Testis (tissue), 2 donors: ENCODE measurements at regions not wholly inside any gene's neighbourhood (a gene's known extent, or its start where the extent isn't known, plus 50 kb on each side); places are given as distances from the start of the nearest gene placed in this dataset.

Source experiments
- DNase-seq: peaks from one replicate; pipeline ENCODE4 v3.0.0-alpha.2; 2019
- H3K27ac ChIP-seq, 2 donors: fragments of 200-600 bp; sonication (generic); one replicate each; pipeline ENCODE4 v1.5.1; 2019
- H3K27me3 ChIP-seq: fragments of 200-600 bp; sonication (generic); one replicate; pipeline ENCODE4 v1.5.1; 2019
- H3K36me3 ChIP-seq: fragments of 200-600 bp; sonication (generic); one replicate; pipeline ENCODE4 v1.5.1; 2017; ENCODE audit warnings: low read depth; ENCODE audit errors: missing control alignments
- H3K4me1 ChIP-seq: fragments of 200-600 bp; sonication (generic); one replicate; pipeline ENCODE4 v1.5.1; 2019
- H3K4me3 ChIP-seq, 2 donors: fragments of 200-600 bp; sonication (generic); one replicate each; pipeline ENCODE4 v1.5.1; 2017 to 2019
- H3K9me3 ChIP-seq: fragments of 200-600 bp; sonication (generic); one replicate; pipeline ENCODE4 v1.5.1; 2017
- CTCF ChIP-seq, 3 experiments: fragments of 450-650 bp in 2 of 3; fragments of 200-600 bp in 1 of 3; sonication (generic) in 1 of 3; IDR thresholded peaks; one replicate each; pipeline ENCODE4 v1.5.1; 2016 to 2019; ENCODE audit warnings: antibody characterized with exemption in 3 of 3, mild to moderate bottlenecking in 2 of 3, moderate library complexity in 1 of 3
- POLR2A ChIP-seq: fragments of 450-650 bp; IDR thresholded peaks from one replicate; pipeline ENCODE4 v1.6.1; 2017; ENCODE audit warnings: antibody characterized with exemption, mild to moderate bottlenecking, moderate library complexity
- WGBS, 2 donors: methylation state at CpG; one replicate each; pipeline ENCODE4 v1.1.5; 2018; 5-methylcytosine and 5-hydroxymethylcytosine counted together
- intact Hi-C: fragments of 100-400 bp; cut with DNase I; formaldehyde crosslinking; loops from one replicate; pipeline ENCODE4 v1.15.1; 2023; ENCODE audit warnings: low total_unique reads

DNA sequence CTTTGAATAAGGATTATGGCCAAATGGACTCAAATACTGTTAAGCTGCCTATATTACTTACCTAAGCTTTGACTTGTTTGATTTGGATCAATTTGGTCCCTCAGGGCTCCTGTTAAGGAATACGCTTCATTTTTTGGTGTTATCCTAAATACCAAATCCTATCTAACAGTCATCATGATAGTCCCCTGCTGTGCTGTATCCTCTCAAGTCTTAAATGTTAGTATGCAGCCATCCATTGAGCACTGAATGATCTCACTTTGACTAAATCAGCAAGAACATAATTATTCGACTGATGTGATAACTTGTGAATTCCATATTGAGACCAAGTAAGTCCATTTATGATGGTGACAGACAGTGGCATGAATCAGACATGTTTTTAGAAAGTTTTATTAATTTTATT lies 53.1 kb upstream of the ATF3 start:
- H3K27me3 ChIP-seq = no peaks in the 10 kb centered on the region
- H3K36me3 ChIP-seq = no peaks in the 10 kb centered on the region
- H3K4me1 ChIP-seq = peaks cover 6% of the 10 kb centered on the region
- TF ChIP-seq POLR2A (no peak), CTCF (IDR thresholded peaks at IDR 0.05) (no peak)
- intact Hi-C loops = no loop called here
- no peak overlapping the region for H3K27ac ChIP-seq
- H3K4me3 ChIP-seq = no peak overlapping the region
- 87 to 89% methylated on average over 2 of the region's 2 CpGs for WGBS, 2 donors
- DNase-seq = no peak
- H3K9me3 ChIP-seq = no peaks in the 10 kb centered on the region

DNA sequence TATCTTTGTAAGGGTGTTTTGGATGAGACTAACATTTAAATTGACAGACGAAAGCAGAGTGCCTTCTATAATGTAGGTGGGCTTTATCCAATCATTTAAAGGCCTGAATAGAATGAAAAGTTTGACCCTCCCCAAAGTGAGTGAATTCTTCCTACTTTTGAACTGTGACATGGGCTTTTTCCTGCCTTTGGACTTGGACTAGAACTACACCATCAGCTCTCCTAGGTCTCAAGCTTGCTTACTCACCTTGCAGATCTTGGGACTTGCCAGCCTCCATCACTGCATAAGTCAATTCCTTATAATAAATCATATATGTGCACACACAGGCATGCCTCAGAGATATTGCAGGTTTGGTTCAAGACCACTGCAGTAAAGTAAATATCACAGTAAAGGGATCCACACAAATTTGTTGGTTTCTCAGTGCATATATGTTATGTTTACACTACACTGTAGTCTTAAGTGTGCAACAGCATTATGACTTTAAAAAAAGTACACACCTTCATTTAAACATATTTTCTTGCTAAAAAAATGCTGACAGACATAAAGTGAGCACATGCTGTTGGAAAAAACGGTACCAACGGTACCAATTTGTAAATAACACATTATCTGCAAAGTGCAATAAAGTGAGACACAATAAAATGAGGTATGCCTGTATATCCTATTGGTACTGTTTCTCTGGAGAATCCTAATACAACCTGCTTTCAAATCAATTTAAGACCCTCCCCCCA lies 51.6 kb upstream of the ATF3 start:
- intact Hi-C loops = no loop called here
- DNase-seq = no peak
- peak overlapping the region; percentile 99 for H3K27ac ChIP-seq

GRCh38 chr1:212557739-212558692 lies 50.5 kb upstream of the ATF3 start:
- H3K4me1 ChIP-seq = peaks cover 6% of the 10 kb centered on the region
- H3K9me3 ChIP-seq = no peaks in the 10 kb centered on the region
- no peaks in the 10 kb centered on the region for H3K27me3 ChIP-seq
- 4 to 8% methylated on average over 19 to 47 of the region's 47 CpGs for whole genome bisulfite sequencing, 2 donors
- no peak for TF ChIP-seq CTCF (IDR thresholded peaks at IDR 0.05)
- no peak for TF ChIP-seq POLR2A
- peak overlapping the region; percentile 82 to 95 for H3K4me3 ChIP-seq
- peak overlapping the region; percentile 99 for H3K27ac ChIP-seq
- DNase-seq = peak; percentile 74
- H3K36me3 ChIP-seq = no peaks in the 10 kb centered on the region
- intact Hi-C loops = no loop called here

More for the DNA sequence above, 51.6 kb upstream of the ATF3 start:
- Histone ChIP-seq H3K4me3 (no peak overlapping the region), H3K4me1 (peaks cover 6% of the 10 kb centered on the region), H3K9me3 (no peaks in the 10 kb centered on the region), H3K36me3 (no peaks in the 10 kb centered on the region), H3K27me3 (no peaks in the 10 kb centered on the region)
- 62 to 63% methylated on average over 3 of the region's 3 CpGs for WGBS, 2 donors
- no peak for TF ChIP-seq CTCF (IDR thresholded peaks at IDR 0.05)
- TF ChIP-seq POLR2A = no peak

DNA sequence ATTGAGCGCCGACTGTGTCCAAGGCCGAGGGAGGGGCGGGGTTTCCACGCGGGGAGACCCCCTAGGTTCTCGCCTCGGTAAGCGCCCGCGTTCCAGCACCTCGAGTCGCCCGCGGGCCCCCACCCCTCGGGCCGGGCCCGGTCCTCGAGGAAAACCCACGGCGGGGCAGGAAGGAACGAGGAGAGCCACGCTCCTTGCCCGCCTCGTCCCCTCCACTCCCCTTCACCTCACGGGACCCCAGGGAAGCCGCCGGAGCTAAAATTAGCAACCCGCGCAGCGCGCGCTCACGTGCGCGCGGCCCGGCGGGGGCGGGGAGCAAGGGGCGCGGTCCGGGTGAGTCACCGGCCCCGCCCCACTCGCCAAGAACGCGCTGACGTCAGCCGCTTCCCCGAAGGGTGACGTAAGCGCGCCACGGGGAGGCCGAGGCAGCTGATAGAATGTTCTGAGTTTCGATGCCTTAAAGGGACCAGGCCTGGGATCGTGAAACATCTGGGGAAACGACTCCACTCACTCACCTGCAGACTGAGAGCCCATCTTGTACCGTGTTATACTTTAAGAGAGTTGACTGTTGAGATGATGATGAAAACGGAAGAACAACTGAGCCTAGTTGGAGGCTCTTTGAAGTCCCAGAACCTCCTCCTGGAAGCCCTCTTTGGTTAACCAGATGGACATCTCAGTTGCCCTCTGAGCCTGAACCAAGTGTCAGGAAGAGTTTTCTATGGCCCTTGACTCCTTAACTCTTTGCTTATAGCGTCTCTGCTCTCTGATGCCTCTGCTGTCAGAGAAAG lies 49.7 kb upstream of the ATF3 start:
- intact Hi-C loops = no loop called here
- Histone ChIP-seq H3K27me3 (no peaks in the 10 kb centered on the region), H3K4me3 (peak overlapping the region; percentile 82 to 95), H3K27ac (peak overlapping the region; percentile 99), H3K4me1 (peaks cover 6% of the 10 kb centered on the region), H3K9me3 (no peaks in the 10 kb centered on the region), H3K36me3 (no peaks in the 10 kb centered on the region)
- peak; percentile 96 for DNase-seq
- TF ChIP-seq CTCF (IDR thresholded peaks at IDR 0.05) = peak in 1 of 3 experiments; percentile 1
- TF ChIP-seq POLR2A = peak; percentile 89
- 4% methylated on average over 28 to 56 of the region's 62 CpGs for WGBS, 2 donors
